ENCODE measurements at regions not wholly inside any gene's neighbourhood (a gene's known extent, or its start where the extent isn't known, plus 50 kb on each side); places are given as distances from the start of the nearest gene placed in this dataset.
"Not testable (repeated sequence)": the region's sequence is repeated elsewhere in the genome, so short reads cannot be mapped to it uniquely, and the experiment has no call there.

DNA sequence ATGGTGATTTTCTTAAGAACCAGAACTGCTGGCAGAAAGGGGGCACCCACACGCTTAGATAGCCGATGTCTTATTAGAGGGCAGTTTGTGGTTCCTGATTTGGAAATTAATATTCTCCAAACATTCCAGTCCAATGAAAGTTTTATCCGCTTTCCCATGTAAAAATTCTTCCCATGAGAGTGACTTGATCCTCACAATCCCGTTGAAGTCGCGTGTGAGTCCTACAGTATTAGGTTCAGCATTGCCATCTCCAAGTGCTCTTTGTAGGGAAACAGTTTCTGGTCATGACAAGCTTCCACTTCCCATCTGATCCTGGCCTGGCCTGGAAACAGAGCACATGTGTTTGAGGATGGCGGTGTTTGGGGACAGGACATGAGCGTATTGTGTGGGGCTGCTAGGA lies 176.9 kb downstream of the ADRA2C start:
- H3K27me3 ChIP-seq (ENCODE audit: control insufficient read depth in 2 of 2, insufficient read depth in 2 of 2, low read length in 2 of 2); H3K27me3 Mint-ChIP-seq; H3K4me3 ChIP-seq (ENCODE audit: low read length); H3K27ac ChIP-seq (ENCODE audit: low read depth, low read length); ATAC-seq; H3K4me3 Mint-ChIP-seq; H3K9me3 ChIP-seq (ENCODE audit: control insufficient read depth in 2 of 3, low read length in 3 of 3); H3K4me1 ChIP-seq (ENCODE audit: control insufficient read depth in 2 of 2, insufficient read depth in 2 of 2, low read length in 2 of 2); CTCF ChIA-PET; DNase-seq; intact Hi-C loops (cut with micrococcal nuclease); H3K27ac Mint-ChIP-seq; H3K9me3 Mint-ChIP-seq; POLR2A ChIA-PET: not testable (repeated sequence)
- peaks cover 0 to 14% (median 0%) of the 10 kb centered on the region in 3 experiments for H3K36me3 ChIP-seq (ENCODE audit: control insufficient read depth in 2 of 3, insufficient read depth in 3 of 3, low read length in 3 of 3)
- Mint-ChIP-seq H3K4me1 (peaks cover 5 to 13% (median 11%) of the 10 kb centered on the region in 7 donors), H3K36me3 (peaks cover 0 to 12% (median 0%) of the 10 kb centered on the region in 5 donors)

DNA sequence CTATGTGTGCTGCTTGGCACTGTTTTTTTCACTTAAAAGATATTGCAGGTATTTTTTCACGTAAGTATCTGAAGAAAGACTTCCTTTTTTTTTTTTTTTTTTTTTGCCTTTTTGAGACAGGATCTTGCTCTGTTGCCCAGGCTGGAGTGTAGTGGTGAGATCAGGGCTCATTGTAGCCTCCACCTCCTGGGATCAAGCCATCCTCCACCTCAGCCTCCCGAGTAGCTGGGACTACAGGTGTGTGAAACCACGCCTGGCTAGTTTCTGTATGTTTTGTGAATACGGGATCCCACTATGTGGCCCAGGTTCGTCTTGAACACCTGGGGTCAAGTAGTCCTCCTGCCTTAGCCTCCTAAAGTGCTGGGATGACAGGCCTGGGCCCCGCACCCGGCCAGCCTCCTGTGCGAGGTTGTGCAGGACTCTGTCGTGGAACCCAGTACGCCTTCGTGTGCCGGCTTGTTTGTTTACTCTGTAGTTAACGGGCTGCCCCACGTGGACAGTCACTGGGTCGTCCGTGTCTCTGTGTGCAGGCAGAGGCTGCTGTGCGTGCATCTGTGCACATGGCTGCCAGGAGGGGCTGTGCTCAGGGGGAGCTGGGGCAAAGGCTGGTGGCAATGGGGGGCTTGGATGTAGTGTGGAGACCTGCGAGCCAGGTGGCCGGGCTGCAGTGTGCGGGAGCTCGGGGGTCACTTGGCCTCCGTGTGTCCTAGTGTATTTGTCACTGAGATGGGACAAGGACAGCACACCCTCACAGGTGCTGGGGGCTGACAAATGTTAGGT lies 179.5 kb downstream of the ADRA2C start:
- H3K36me3 ChIP-seq (ENCODE audit: control insufficient read depth in 2 of 3, insufficient read depth in 3 of 3, low read length in 3 of 3) = peaks cover 0 to 14% (median 0%) of the 10 kb centered on the region in 3 experiments
- no peaks in the 10 kb centered on the region for H3K9me3 Mint-ChIP-seq
- no peaks in the 10 kb centered on the region for H3K4me1 ChIP-seq (ENCODE audit: control insufficient read depth in 2 of 2, insufficient read depth in 2 of 2, low read length in 2 of 2)
- ATAC-seq (no peak), DNase-seq (no peak)
- H3K27ac Mint-ChIP-seq = no peak overlapping the region
- no peak overlapping the region for H3K4me3 ChIP-seq (ENCODE audit: low read length)
- no peak overlapping the region for H3K4me3 Mint-ChIP-seq
- peaks cover 0 to 19% (median 0%) of the 10 kb centered on the region in 5 donors for H3K36me3 Mint-ChIP-seq
- H3K27me3 ChIP-seq (ENCODE audit: control insufficient read depth in 2 of 2, insufficient read depth in 2 of 2, low read length in 2 of 2) = no peaks in the 10 kb centered on the region
- POLR2A ChIA-PET = no interaction called here
- no peak overlapping the region for H3K27ac ChIP-seq (ENCODE audit: low read depth, low read length)
- intact Hi-C loops (cut with micrococcal nuclease) = no loop called here
- CTCF ChIA-PET = no interaction called here
- no peaks in the 10 kb centered on the region for H3K9me3 ChIP-seq (ENCODE audit: control insufficient read depth in 2 of 3, low read length in 3 of 3)
- H3K27me3 Mint-ChIP-seq = peaks cover 0 to 10% (median 0%) of the 10 kb centered on the region in 5 donors
- H3K4me1 Mint-ChIP-seq = peaks cover 4 to 13% (median 11%) of the 10 kb centered on the region in 7 donors

DNA sequence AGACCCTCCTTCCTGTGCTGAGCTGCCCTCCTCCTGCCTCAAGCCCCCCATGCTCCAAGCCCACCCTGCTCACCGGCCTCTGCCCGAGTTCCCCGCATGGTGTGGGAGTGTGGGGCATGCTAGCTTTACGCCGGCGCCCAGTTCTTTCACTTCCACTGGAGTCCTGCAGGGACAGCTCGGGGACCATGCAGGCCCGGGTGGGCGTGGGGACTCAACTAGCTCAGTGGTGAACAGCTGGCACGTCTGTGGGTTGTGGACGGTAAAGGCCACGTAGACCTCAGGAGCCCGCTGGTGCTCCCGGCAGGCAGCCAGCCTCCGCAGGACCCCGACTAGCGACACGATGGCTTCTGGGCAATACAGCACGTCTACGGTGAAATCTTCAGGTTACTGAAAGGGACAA lies 180.4 kb downstream of the ADRA2C start:
- peaks cover 3 to 13% (median 10%) of the 10 kb centered on the region in 7 donors for H3K4me1 Mint-ChIP-seq
- CTCF ChIA-PET; intact Hi-C loops (cut with micrococcal nuclease); ATAC-seq; H3K4me1 ChIP-seq (ENCODE audit: control insufficient read depth in 2 of 2, insufficient read depth in 2 of 2, low read length in 2 of 2); H3K4me3 ChIP-seq (ENCODE audit: low read length); H3K9me3 Mint-ChIP-seq; H3K27ac ChIP-seq (ENCODE audit: low read depth, low read length); H3K4me3 Mint-ChIP-seq; H3K27ac Mint-ChIP-seq; POLR2A ChIA-PET; H3K27me3 Mint-ChIP-seq; DNase-seq; H3K9me3 ChIP-seq (ENCODE audit: control insufficient read depth in 2 of 3, low read length in 3 of 3); H3K27me3 ChIP-seq (ENCODE audit: control insufficient read depth in 2 of 2, insufficient read depth in 2 of 2, low read length in 2 of 2): not testable (repeated sequence)
- H3K36me3 Mint-ChIP-seq = peaks cover 0 to 19% (median 0%) of the 10 kb centered on the region in 5 donors
- peaks cover 0 to 14% (median 0%) of the 10 kb centered on the region in 3 experiments for H3K36me3 ChIP-seq (ENCODE audit: control insufficient read depth in 2 of 3, insufficient read depth in 3 of 3, low read length in 3 of 3)

DNA sequence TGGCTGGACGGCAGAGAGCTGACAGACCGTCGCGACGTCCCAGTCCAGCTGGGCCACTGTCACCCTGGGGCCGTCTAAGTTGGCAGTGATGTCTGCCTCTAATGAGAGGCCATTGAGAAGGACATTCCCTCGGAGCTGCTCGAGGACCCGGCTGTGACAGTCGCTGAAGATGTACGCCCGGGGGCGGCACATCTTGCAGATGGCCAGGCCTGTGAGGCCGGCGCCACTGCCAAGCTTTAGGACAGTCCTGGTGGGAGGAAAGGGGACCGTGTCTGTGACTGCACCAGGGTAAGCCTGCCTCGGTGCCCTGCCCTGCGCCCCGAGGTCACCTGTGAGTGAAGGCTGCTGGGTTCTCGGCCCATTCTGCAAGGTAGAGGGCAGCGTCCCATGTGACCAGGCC lies 181.6 kb downstream of the ADRA2C start:
- H3K27ac ChIP-seq (ENCODE audit: low read depth, low read length); CTCF ChIA-PET; H3K9me3 Mint-ChIP-seq; DNase-seq; ATAC-seq; intact Hi-C loops (cut with micrococcal nuclease); POLR2A ChIA-PET; H3K27ac Mint-ChIP-seq; H3K27me3 Mint-ChIP-seq; H3K4me1 Mint-ChIP-seq; H3K9me3 ChIP-seq (ENCODE audit: control insufficient read depth in 2 of 3, low read length in 3 of 3); H3K27me3 ChIP-seq (ENCODE audit: control insufficient read depth in 2 of 2, insufficient read depth in 2 of 2, low read length in 2 of 2); H3K4me3 ChIP-seq (ENCODE audit: low read length); H3K4me1 ChIP-seq (ENCODE audit: control insufficient read depth in 2 of 2, insufficient read depth in 2 of 2, low read length in 2 of 2); H3K4me3 Mint-ChIP-seq: not testable (repeated sequence)
- H3K36me3 ChIP-seq (ENCODE audit: control insufficient read depth in 2 of 3, insufficient read depth in 3 of 3, low read length in 3 of 3) = peaks cover 0 to 14% (median 0%) of the 10 kb centered on the region in 3 experiments
- peaks cover 0 to 22% (median 0%) of the 10 kb centered on the region in 5 donors for H3K36me3 Mint-ChIP-seq

DNA sequence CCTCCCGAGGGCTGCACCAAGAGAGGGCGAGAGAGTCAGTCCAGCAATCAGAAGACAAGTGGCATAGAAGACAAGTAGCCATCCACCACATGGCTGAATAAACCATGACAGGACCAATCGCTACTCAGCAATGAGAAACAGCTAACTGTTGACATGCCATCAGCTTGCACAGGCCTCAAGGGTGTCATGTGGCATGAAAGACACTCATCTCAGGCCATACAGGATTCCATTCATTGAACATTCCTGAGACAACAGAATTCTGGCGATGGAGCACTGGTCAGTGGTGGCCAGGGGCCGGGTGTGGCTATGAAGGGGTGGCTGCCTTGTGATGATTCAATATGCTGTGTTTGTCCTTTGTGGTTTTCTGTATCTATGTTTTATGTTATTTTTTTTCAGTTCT lies 182.0 kb downstream of the ADRA2C start:
- H3K4me1 ChIP-seq (ENCODE audit: control insufficient read depth in 2 of 2, insufficient read depth in 2 of 2, low read length in 2 of 2); H3K27ac ChIP-seq (ENCODE audit: low read depth, low read length); H3K9me3 Mint-ChIP-seq; intact Hi-C loops (cut with micrococcal nuclease); H3K4me1 Mint-ChIP-seq; CTCF ChIA-PET; H3K9me3 ChIP-seq (ENCODE audit: control insufficient read depth in 2 of 3, low read length in 3 of 3); H3K27me3 Mint-ChIP-seq; H3K4me3 Mint-ChIP-seq; ATAC-seq; H3K27me3 ChIP-seq (ENCODE audit: control insufficient read depth in 2 of 2, insufficient read depth in 2 of 2, low read length in 2 of 2); DNase-seq; POLR2A ChIA-PET; H3K27ac Mint-ChIP-seq; H3K4me3 ChIP-seq (ENCODE audit: low read length): not testable (repeated sequence)
- H3K36me3 ChIP-seq (ENCODE audit: control insufficient read depth in 2 of 3, insufficient read depth in 3 of 3, low read length in 3 of 3) = peaks cover 0 to 14% (median 0%) of the 10 kb centered on the region in 3 experiments
- peaks cover 0 to 22% (median 0%) of the 10 kb centered on the region in 5 donors for H3K36me3 Mint-ChIP-seq

DNA sequence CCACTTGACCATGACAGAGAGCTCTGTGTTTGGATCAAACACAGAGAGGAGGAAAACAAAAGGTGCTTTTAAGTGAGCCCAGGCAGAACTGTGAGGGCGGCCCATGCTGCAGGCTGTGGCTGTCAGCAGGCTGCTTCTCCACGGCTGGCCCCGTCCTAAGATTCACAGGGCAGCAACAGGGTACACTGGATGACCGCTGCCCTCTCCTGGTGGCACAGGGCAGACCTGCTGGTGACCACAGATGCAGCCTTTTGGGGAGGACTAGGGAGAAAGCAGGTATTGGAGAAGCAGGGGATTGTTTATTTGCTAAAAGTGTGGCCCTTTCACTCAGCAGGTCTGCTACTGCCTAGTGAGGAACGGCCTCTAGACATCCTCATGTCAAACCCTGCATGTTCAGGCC lies 183.7 kb downstream of the ADRA2C start:
- H3K4me1 Mint-ChIP-seq; H3K4me3 ChIP-seq (ENCODE audit: low read length); H3K4me1 ChIP-seq (ENCODE audit: control insufficient read depth in 2 of 2, insufficient read depth in 2 of 2, low read length in 2 of 2); ATAC-seq; H3K27ac ChIP-seq (ENCODE audit: low read depth, low read length); H3K9me3 ChIP-seq (ENCODE audit: control insufficient read depth in 2 of 3, low read length in 3 of 3); H3K9me3 Mint-ChIP-seq; H3K4me3 Mint-ChIP-seq; H3K27me3 ChIP-seq (ENCODE audit: control insufficient read depth in 2 of 2, insufficient read depth in 2 of 2, low read length in 2 of 2); H3K27me3 Mint-ChIP-seq; CTCF ChIA-PET; POLR2A ChIA-PET; DNase-seq; H3K27ac Mint-ChIP-seq: not testable (repeated sequence)
- H3K36me3 ChIP-seq (ENCODE audit: control insufficient read depth in 2 of 3, insufficient read depth in 3 of 3, low read length in 3 of 3) = peaks cover 0 to 14% (median 0%) of the 10 kb centered on the region in 3 experiments
- intact Hi-C loops (cut with micrococcal nuclease) = loop anchor here (10.0 kb wide), 2 partner anchors 295 to 745 kb away; partner anchors contain the start of gene TMEM128 (in 1 of the 2)
- peaks cover 0 to 22% (median 0%) of the 10 kb centered on the region in 5 donors for H3K36me3 Mint-ChIP-seq

Data from naive thymus-derived CD4-positive, alpha-beta T cell (primary cell).